GM19023 (cell line): ENCODE measurements at regions not wholly inside any gene's neighbourhood (a gene's known extent, or its start where the extent isn't known, plus 50 kb on each side); places are given as distances from the start of the nearest gene placed in this dataset.
"Not testable (repeated sequence)": the region's sequence is repeated elsewhere in the genome, so short reads cannot be mapped to it uniquely, and the experiment has no call there.

Experiments used
- ATAC-seq: cut with Tn5 transposase; IDR thresholded peaks from one replicate; pipeline ENCODE4 v1.9.1; 2021; ENCODE audit warnings: mild to moderate bottlenecking, moderate library complexity; ENCODE audit not compliant: unreplicated experiment

GRCh38 chr5:106488407-106488806, 1182.3 kb downstream of the EFNA5 start:
- no peak for ATAC-seq

- ATAC-seq = no peak
Observed at GRCh38 chr5:106481374-106481773, 1189.4 kb downstream of the EFNA5 start.

GRCh38 chr5:106476630-106477029, 1194.1 kb downstream of the EFNA5 start:
- no peak for ATAC-seq

GRCh38 chr5:106474066-106474465, 1196.7 kb downstream of the EFNA5 start:
- no peak for ATAC-seq

- no peak for ATAC-seq
Observed at GRCh38 chr5:106459541-106459940, 1211.2 kb downstream of the EFNA5 start.

- no peak for ATAC-seq
Observed at GRCh38 chr5:106454651-106455415, 1215.9 kb downstream of the EFNA5 start.

- no peak for ATAC-seq
Observed at GRCh38 chr5:106454050-106454449, 1216.7 kb downstream of the EFNA5 start.

GRCh38 chr5:106451998-106452397, 1218.7 kb downstream of the EFNA5 start:
- ATAC-seq = no peak

GRCh38 chr5:106443746-106444145, 1227.0 kb downstream of the EFNA5 start:
- no peak for ATAC-seq

GRCh38 chr5:106435185-106435584, 1235.6 kb downstream of the EFNA5 start:
- ATAC-seq = no peak

- not testable (repeated sequence) for ATAC-seq
Observed at GRCh38 chr5:106430733-106431132, 1240.0 kb downstream of the EFNA5 start.

- ATAC-seq = no peak
Observed at GRCh38 chr5:106423109-106423897, 1247.4 kb downstream of the EFNA5 start.

GRCh38 chr5:106420102-106420501, 1250.6 kb downstream of the EFNA5 start:
- ATAC-seq = no peak

GRCh38 chr5:106418196-106418595, 1252.5 kb downstream of the EFNA5 start:
- no peak for ATAC-seq

GRCh38 chr5:106417566-106417965, 1253.2 kb downstream of the EFNA5 start:
- ATAC-seq = no peak

GRCh38 chr5:106417163-106417562, 1253.6 kb downstream of the EFNA5 start:
- no peak for ATAC-seq

GRCh38 chr5:106415541-106415940, 1255.2 kb downstream of the EFNA5 start:
- ATAC-seq = no peak

- no peak for ATAC-seq
Observed at GRCh38 chr5:106414342-106414741, 1256.4 kb downstream of the EFNA5 start.

GRCh38 chr5:106412606-106413005, 1258.1 kb downstream of the EFNA5 start:
- no peak for ATAC-seq

- no peak for ATAC-seq
Observed at GRCh38 chr5:106408570-106408969, 1262.2 kb downstream of the EFNA5 start.

GRCh38 chr5:106408141-106408540, 1262.6 kb downstream of the EFNA5 start:
- ATAC-seq = no peak

- ATAC-seq = no peak
Observed at GRCh38 chr5:106401561-106401960, 1269.2 kb downstream of the EFNA5 start.
